ENCODE measurements at regions not wholly inside any gene's neighbourhood (a gene's known extent, or its start where the extent isn't known, plus 50 kb on each side); places are given as distances from the start of the nearest gene placed in this dataset.

DNA sequence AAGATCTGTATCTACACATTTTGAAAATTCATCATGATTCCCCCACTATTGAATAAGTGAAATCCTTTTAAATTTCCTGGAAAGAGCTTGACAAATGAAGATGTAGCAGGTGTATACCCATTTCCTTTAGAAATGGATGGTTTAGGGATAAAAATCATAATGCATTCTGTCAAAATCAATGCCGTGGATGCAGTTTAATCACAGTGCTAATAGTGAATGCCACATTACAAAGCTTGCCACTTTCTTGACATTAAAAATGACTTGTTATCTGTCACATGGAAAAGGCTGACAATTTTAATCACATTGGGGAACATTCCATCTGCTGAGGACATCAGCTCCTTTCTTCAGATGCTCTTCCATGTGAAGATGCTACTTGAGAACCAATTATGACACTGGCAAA, 229.6 kb downstream of the GPAM start:
- DNase-seq: no peak

- no peak for DNase-seq
These were observed 229.2 kb downstream of the GPAM start for GRCh38 chr10:111954386-111954785.

- DNase-seq: no peak
These were observed 226.7 kb downstream of the GPAM start for GRCh38 chr10:111956841-111957240.

DNA sequence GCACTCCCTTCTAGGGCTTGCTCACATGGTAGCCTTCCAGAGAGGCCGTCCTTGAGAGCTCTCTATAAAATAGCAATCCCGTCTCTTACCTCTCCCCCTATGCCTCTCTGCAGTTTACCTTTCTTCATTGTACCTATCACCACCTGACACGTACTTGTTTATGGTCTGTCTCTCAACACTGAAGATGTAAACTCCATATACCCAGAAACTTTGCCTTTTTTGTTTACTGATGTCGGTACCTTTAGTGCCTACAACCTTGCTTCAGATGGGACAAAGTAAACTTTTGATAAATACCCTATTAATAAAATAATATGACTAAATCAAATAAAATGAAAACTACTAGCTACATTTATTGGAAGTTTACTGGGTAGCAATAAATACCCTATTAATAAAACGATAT, 220.6 kb downstream of the GPAM start:
- DNase-seq: no peak

DNA sequence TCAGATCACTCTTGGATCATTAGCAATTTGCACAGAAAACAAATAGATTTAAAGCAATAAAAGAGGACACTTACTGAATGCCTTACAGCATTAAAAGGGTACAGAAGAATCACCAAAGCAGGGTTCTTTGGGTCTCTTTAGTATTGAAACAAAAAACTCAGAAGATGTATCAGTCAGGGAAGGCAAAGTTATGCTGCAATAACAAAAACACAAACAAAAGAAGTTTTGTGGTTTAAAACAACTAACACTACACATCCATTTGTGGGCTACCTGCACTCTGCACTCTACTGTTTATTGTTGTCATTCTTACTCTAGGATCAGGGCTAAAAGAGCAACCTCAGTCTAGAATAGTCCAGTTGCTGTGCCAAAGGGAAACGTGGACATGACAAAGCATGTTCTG, 216.4 kb downstream of the GPAM start:
- no peak for DNase-seq

DNA sequence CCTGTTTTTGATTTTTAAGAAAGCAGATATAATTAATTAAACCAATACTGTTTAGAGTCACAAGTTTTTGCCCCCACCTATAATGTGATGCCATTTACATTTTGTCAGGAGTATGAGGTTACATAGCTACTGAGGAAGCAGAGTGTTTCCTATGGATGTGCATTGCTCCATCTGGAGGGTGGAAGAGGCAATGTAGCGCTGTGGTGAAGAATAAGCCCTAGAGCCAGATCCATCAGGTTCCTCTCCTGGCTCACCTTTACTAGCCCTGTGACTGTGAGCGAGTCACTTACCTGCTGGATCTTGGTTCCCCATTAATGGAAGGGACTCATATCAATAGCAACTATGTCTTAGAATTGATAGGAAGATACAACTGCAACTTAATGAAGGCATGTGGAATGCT, 216.0 kb downstream of the GPAM start:
- DNase-seq: no peak

GRCh38 chr10:111968647-111969046, 214.9 kb downstream of the GPAM start:
- DNase-seq: no peak

DNA sequence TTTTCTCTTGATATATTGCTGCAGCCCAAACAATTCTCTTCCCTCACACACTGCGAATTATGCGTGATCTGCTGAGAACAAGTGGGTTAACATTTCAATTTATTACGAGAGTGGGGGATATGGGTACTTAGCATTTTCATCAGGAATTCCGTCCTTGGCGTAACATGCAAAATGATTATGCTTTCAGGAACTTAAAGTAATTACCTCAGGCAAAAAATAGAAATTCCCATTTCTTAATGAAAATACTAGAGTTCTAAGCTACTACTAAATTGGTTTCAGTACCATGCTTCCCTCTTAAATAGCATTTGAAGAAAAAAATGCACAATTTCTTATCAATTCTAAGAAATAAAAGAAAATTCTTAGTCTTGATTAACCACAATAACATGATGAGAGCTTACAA, 213.5 kb downstream of the GPAM start:
- DNase-seq: no peak

DNA sequence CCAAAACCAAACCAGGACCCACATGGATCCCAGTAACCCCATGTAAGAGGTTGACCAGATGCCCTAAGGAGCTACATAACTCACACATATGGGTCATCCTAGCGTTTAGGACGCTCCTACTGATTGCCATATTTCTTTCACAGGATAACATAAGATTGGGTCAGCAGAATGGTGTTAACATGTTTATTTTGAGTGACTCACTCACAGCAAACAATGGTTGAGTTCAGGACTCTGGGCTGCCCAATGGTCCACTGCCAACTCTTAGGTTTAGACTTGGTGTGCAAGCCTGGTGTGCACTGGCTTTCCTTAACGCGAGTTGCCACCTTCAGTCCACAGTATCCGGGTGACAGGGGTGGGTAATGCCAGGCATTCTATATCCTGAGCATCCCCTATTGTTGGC, 211.5 kb downstream of the GPAM start:
- DNase-seq: no peak

DNA sequence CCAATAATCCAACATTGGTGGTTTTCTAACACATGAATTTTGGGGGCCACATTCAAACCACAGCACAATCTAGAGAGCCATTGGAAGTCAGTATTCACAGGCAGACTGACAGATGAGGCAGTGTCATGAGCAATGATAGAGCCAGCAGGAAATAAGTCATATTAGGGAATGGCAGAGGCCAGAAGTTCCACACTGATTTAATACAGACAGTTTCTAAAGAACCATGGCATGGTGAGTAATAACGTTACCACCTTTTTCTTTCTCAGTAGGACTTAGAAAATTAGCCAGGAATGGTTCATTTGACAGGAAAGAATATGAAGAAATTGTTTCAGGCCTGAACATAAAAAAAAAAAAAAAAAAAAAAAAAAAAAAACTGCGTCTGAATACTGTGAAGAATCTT, 210.3 kb downstream of the GPAM start:
- DNase-seq: no peak

- DNase-seq: no peak
These were observed 209.7 kb downstream of the GPAM start for GRCh38 chr10:111973826-111974225.

DNA sequence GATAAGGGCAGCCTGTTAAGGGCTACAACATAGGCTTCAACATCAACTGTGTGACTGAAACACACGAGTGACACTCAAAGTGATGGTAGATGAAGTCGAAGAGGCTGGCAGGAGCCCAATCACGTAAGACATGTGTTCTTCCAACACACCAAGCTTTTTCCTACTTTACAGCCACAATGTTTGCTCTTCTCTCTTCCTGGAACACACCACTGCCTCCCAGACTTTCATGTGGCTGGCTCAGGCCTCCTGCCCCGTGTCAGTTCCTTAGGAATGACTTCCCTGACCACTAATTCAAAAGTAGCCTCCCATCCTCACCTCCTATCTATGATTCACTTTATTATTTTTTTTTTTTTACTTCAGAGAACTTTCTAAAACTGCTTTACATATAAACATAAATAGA, 209.2 kb downstream of the GPAM start:
- no peak for DNase-seq

- DNase-seq: no peak
These were observed 207.0 kb downstream of the GPAM start for GRCh38 chr10:111976557-111976956.

GRCh38 chr10:111984057-111984456, 199.5 kb downstream of the GPAM start:
- no peak for DNase-seq

- no peak for DNase-seq
These were observed 197.5 kb downstream of the GPAM start for GRCh38 chr10:111986079-111986478.

DNA sequence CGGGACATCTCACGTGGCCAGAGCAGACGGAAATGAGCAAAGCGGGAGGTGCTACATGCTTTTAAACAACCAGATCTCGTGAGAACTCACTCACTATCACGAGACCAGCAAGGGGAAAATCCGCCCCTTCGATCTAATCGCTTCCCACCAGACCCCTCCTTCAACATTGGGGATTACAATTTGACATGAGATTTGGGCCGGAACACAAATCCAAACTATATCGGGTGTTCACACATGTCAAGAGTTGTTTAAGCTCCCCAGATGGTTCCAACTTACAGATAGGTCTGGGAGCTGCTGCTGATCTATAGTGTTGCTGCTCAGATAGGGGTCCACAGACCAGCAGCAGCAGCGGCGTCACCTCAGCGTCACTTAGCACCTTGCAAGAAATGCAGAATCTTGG, 194.9 kb downstream of the GPAM start:
- DNase-seq: no peak

DNA sequence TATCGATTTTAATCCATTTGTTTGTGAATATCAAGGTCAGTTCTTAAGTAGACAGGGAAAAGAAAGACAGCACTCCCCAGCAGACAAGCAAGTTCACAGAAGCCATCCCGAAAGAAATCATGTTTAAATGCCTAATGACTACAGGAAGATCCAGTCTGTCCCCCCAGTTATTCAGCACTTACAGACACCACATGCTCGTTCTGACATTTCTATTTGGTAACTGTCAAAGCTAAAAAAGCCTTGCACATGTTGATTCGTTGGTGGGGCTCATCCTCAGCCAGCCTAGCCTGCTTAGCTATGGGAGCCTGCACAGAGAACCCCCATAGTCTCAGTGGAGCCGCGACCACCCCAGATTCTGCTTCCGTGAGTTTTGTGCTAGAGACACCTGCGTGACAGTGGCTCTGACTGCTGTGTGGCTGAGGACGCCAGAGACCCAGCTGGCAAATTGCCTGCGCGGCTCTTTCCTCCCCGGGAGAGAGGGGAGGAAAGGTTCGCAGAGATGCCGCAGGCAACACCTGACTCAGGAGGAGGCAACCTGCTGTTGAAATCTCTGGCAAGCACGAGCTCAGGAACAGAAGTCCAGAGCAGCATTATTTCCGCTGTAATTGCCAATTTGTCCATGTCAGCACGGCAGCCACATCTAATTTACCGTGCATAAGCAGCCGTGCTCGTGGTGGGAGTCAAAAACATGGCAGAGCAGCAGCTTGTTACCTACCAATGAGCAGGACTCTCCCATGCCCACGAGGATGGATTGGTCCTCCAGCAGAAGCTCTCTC, 194.2 kb downstream of the GPAM start:
- DNase-seq: no peak

- no peak for DNase-seq
These were observed 192.8 kb downstream of the GPAM start for GRCh38 chr10:111990734-111991133.

DNA sequence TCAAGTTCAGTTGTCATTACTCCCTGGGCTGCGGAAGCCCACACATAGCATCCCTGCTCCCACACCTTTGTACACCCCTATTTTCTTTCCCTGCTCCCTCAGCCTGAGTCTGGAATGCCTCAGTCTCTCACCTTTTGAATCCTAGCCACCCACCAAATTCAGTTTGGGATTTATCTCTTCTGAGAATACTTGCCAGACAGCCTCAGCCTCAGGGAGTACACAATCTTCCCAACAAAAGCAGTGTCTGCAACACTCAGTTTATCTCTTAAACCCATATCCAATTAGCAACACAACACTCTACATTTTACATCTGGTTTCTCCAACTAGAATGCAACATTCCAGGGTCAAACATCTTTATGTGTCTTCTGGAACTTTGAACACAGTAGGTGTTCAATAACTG, 190.2 kb downstream of the GPAM start:
- no peak for DNase-seq

GRCh38 chr10:111993872-111994426, 189.6 kb downstream of the GPAM start:
- no peak for DNase-seq

GRCh38 chr10:111996103-111996502, 187.5 kb downstream of the GPAM start:
- no peak for DNase-seq

DNA sequence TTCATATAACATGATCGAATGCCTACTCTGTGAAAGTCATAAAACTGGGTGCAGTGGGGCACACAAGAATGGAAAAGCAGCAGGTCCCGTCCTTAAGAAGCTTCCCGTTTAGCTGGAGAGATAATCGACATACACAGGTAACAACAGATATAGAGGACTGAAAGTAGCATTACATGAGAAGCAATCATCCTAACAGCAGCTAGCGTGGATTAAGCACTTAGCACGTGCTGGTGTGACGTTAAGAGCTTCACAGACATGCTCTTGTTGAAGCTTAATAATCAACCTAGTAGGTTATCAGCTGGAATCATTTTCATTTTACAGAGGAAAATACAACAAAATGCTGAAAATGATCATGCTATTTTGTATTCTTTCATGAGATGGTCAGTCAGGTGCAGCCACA, 184.8 kb downstream of the GPAM start:
- no peak for DNase-seq

DNA sequence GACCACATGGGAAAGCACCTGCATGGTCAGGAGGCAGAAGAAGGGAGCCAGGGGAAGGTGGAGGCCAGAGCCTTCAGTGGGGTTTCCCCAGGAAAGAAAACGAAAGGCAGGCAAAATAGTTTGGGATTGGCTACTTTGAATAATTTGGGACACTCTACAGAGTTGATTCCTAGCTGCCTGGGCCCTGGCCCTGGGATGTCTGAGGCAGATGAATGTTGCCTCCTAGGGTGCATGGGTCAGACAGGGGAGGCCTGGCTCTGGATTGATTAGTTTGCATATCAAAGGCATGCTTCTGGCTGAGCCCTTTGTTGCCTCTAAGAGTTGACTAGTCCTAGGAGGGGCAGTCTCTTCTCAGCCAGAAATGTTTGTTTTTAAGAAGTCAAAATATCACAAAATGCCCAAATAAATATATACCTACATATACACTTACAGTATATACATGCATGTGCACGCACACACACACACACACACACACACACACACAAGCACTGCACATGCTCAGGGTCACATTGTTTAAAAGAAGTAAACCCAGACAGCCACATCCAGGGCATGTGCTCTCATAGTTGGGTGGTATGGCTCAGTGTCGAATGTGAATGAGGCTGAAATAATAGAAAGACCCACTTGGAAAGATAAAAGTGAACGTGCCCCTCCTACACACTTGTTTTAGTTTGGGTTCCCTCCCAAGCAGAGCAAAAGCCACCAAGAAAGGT, 184.2 kb downstream of the GPAM start:
- DNase-seq: no peak

GRCh38 chr10:111999915-112000302, 183.7 kb downstream of the GPAM start:
- DNase-seq: no peak

DNA sequence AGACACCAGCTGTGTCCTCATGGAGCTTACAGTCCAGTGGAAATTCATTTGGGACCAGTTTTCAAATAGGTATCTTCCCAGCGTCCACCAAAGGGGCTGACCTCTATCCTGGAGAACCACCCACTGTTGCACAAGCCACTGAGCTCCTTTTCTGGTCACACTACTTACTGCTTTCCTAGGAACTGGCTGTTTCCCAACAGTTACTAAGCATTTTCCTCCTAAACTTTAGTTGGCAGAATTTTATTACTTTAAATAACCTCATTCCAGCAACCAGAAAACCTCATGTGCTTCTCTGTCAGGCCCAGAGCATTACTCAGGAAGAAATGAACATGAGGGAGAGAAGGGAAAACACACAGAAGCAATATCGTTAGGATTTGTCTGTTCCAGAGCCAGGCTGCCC, 183.1 kb downstream of the GPAM start:
- no peak for DNase-seq
